Heart left ventricle (tissue), 16 donors: ENCODE measurements at regions not wholly inside any gene's neighbourhood (a gene's known extent, or its start where the extent isn't known, plus 50 kb on each side); places are given as distances from the start of the nearest gene placed in this dataset.

Experiments
- ATAC-seq, 4 donors: fragments of 200-7000 bp; cut with Tn5 transposase; one replicate each; pipeline ENCODE4 v1.9.1; 2020 to 2022; ENCODE audit warnings: moderate library complexity in 4 of 4, mild to moderate bottlenecking in 3 of 4, moderate number of reproducible peaks in 1 of 4
- DNase-seq, 5 donors: peaks; one replicate each; pipeline ENCODE4 v3.0.0-alpha.2; 2020
- H3K27ac ChIP-seq, 12 donors: fragments of 200-600 bp; sonication (generic) in 4 of 12; one replicate each; pipeline versions ENCODE4 v1.5.0 to v1.8.0; 2016 to 2022; ENCODE audit warnings: mild to moderate bottlenecking in 2 of 12
- H3K27me3 ChIP-seq, 9 donors: fragments of 200-600 bp; sonication (generic) in 2 of 9; one replicate each; pipeline versions ENCODE4 v1.5.1 to v1.8.0; 2016 to 2022; ENCODE audit warnings: mild to moderate bottlenecking in 3 of 9
- H3K36me3 ChIP-seq, 9 donors: fragments of 200-600 bp; sonication (generic) in 2 of 9; one replicate each; pipeline versions ENCODE4 v1.5.0 to v1.8.0; 2018 to 2022; ENCODE audit warnings: mild to moderate bottlenecking in 2 of 9
- H3K4me1 ChIP-seq, 12 donors: fragments of 200-600 bp; sonication (generic) in 4 of 12; one replicate each; pipeline versions ENCODE4 v1.5.0 to v1.8.0; 2016 to 2022; ENCODE audit warnings: mild to moderate bottlenecking in 3 of 12
- H3K4me3 ChIP-seq, 12 donors: fragments of 200-600 bp; sonication (generic) in 4 of 12; one replicate each; pipeline versions ENCODE4 v1.5.0 to v1.8.0; 2017 to 2022; ENCODE audit warnings: mild to moderate bottlenecking in 9 of 12, moderate library complexity in 4 of 12
- H3K9me3 ChIP-seq, 12 donors: fragments of 200-600 bp; sonication (generic) in 4 of 12; one replicate each; pipeline versions ENCODE4 v1.5.0 to v1.8.0; 2016 to 2022; ENCODE audit warnings: mild to moderate bottlenecking in 1 of 12
- POLR2A ChIP-seq, 2 donors: fragments of 450-650 bp; IDR thresholded peaks; one replicate each; pipeline ENCODE4 v1.6.1; 2017; ENCODE audit warnings: antibody characterized with exemption in 2 of 2, mild to moderate bottlenecking in 2 of 2, moderate library complexity in 2 of 2
- WGBS, 4 donors: extraction: QIAGEN DNeasy Blood & Tissue Kit in 2 of 4; methylation state at CpG; one replicate each; pipeline versions ENCODE4 v1.1.5 to v1.1.7; 2013 to 2018; 5-methylcytosine and 5-hydroxymethylcytosine counted together
- intact Hi-C, 10 donors: fragments of 100-400 bp; cut with DNase I; formaldehyde crosslinking; loops; one replicate each; pipeline versions ENCODE4 v1.11.1 to v1.14.2; 2022
- TF ChIP-seq, protein P1 (sequence below), 12 donors: fragments of 200-600 bp; sonication (generic) in 4 of 12; IDR thresholded peaks; one replicate each; pipeline versions ENCODE4 v1.5.0 to v1.8.0; 2018 to 2022; ENCODE audit warnings: antibody characterized with exemption in 12 of 12, mild to moderate bottlenecking in 5 of 12
- donor health status: ischemic (EF 13 %, LVEDD 7.1; RV severe dilation, severe dysfunction).
- donor health status: healthy with polysubstance abuse.
- donor health status: DM: no; HTN: yes; CAD: no.
- donor health status: DM: no; HTN: no; CAD: no.
- donor health status: ischemic (EF 25% LVEDD 6.9; RV normal size, moderate dysfunction).
- donor health status: ischemic (EF 25% LVEDD 5.7; RV mildly dilated, moderate dysfunction).
- donor health status: healthy.
- donor health status: DM: yes; HTN: yes; CAD: no.
- donor health status: ischemic (EF 35%, LVEDD 5.7; RV mildly dilated, moderate dysfunction).
- donor health status: nonischemic (EF 11% LVEDD 7.7; RV severe dilation, severe dysfunction).
- donor health status: DM: yes; HTN: yes; CAD: no.
- donor health status: PGD.
- donor health status: ischemic (EF 29% LVEDD 5.4; RV normal size, mild dysfunction).
- donor health status: nonischemic (EF 23%, LVEDD 6.1; RV moderate dilation, normal function).

DNA sequence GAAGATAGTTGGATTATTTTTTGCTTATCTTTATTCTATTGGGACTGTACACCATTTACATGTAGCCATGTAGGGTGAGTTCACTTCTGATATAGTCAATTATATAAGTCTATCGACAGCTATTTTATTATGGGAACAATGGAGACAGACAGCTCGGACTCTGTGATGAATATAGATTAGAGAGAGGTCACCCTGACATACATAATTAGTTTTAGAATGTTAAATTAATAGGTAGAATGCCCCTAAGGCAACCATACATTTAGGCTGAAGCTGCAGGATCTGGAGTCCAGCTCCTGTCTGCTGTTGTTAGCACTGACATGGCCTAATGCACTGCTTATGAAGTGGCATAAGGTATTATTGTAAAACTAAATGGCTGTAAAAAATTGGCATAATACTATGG, 700.8 kb downstream of the MAT2B start:
- intact Hi-C loops = no loop called here
- TF ChIP-seq POLR2A (IDR thresholded peaks at IDR 0.05) = no peak
- TF ChIP-seq, protein P1, sequence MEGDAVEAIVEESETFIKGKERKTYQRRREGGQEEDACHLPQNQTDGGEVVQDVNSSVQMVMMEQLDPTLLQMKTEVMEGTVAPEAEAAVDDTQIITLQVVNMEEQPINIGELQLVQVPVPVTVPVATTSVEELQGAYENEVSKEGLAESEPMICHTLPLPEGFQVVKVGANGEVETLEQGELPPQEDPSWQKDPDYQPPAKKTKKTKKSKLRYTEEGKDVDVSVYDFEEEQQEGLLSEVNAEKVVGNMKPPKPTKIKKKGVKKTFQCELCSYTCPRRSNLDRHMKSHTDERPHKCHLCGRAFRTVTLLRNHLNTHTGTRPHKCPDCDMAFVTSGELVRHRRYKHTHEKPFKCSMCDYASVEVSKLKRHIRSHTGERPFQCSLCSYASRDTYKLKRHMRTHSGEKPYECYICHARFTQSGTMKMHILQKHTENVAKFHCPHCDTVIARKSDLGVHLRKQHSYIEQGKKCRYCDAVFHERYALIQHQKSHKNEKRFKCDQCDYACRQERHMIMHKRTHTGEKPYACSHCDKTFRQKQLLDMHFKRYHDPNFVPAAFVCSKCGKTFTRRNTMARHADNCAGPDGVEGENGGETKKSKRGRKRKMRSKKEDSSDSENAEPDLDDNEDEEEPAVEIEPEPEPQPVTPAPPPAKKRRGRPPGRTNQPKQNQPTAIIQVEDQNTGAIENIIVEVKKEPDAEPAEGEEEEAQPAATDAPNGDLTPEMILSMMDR (IDR thresholded peaks at IDR 0.05) = no peak
- WGBS, 4 donors = 82 to 92% (median 88%) methylated on average over 2 of the region's 2 CpGs
- Histone ChIP-seq H3K4me3 (no peak overlapping the region), H3K27me3 (no peaks in the 10 kb centered on the region), H3K9me3 (no peaks in the 10 kb centered on the region), H3K27ac (no peak overlapping the region), H3K36me3 (no peaks in the 10 kb centered on the region), H3K4me1 (no peaks in the 10 kb centered on the region)
- ATAC-seq (no peak), DNase-seq (no peak)

GRCh38 chr5:164207646-164208045, 702.2 kb downstream of the MAT2B start:
- Histone ChIP-seq H3K9me3 (no peaks in the 10 kb centered on the region), H3K27ac (no peak overlapping the region), H3K4me3 (no peak overlapping the region), H3K27me3 (no peaks in the 10 kb centered on the region), H3K4me1 (no peaks in the 10 kb centered on the region), H3K36me3 (no peaks in the 10 kb centered on the region)
- intact Hi-C loops = no loop called here
- DNase-seq (no peak), ATAC-seq (no peak)
- no peak for TF ChIP-seq POLR2A (IDR thresholded peaks at IDR 0.05)
- TF ChIP-seq, protein P1 (IDR thresholded peaks at IDR 0.05) = no peak
- 73 to 90% (median 80%) methylated on average over 3 of the region's 3 CpGs for WGBS, 4 donors

DNA sequence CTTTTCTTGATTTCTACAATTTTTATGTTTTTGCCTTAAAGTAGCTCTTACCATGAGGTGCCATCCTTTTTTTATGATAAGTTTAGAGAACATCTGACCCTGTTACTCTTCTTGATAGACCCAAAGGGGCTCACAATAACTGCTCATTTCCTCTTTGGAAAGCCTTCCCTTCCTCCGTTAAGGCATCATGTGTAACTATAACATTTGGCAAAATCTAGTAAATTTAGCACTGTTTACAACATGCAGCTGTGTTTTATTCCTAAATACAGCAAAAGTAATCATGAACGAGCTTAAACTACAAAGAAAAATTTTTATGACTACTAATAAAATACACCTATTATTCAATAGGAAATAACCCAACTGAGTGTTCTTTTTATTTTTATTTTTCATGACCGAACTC, 705.1 kb downstream of the MAT2B start:
- H3K4me1 ChIP-seq = no peaks in the 10 kb centered on the region
- ATAC-seq (no peak), DNase-seq (no peak)
- 65 to 79% (median 72%) methylated on average over 3 of the region's 3 CpGs for WGBS, 4 donors
- H3K4me3 ChIP-seq = no peak overlapping the region
- no peaks in the 10 kb centered on the region for H3K9me3 ChIP-seq
- no peaks in the 10 kb centered on the region for H3K36me3 ChIP-seq
- H3K27me3 ChIP-seq = no peaks in the 10 kb centered on the region
- TF ChIP-seq POLR2A (IDR thresholded peaks at IDR 0.05) = no peak
- TF ChIP-seq, protein P1 (IDR thresholded peaks at IDR 0.05) = no peak
- intact Hi-C loops = no loop called here
- no peak overlapping the region for H3K27ac ChIP-seq

DNA sequence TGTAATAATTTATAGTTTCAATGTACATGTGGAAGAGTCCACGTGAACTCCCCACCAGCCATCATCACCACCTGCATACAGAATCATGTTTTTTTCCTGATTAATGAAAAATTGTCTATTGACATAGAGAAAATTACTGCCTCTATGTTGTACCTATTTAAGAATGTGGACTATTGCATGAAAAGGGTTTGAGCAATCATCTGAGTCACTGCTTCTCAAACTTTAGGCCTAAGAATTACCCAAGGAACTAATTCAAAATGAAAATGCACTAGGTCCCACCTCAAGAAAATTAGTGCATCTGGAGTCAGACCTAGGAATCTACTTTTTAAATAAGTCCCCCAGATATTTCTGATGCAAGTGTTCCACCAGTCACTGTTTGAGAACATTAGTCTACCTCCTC, 709.3 kb downstream of the MAT2B start:
- Histone ChIP-seq H3K36me3 (no peaks in the 10 kb centered on the region), H3K4me1 (no peaks in the 10 kb centered on the region), H3K9me3 (peaks cover 0 to 7% (median 0%) of the 10 kb centered on the region in 12 donors), H3K27ac (no peak overlapping the region), H3K27me3 (no peaks in the 10 kb centered on the region), H3K4me3 (no peak overlapping the region)
- no peak for DNase-seq
- ATAC-seq = no peak
- intact Hi-C loops = no loop called here
- no peak for TF ChIP-seq POLR2A (IDR thresholded peaks at IDR 0.05)
- TF ChIP-seq, protein P1 (IDR thresholded peaks at IDR 0.05) = no peak
- 77 to 90% (median 89%) methylated on average over 1 of the region's 1 CpG for WGBS, 4 donors
